ENCODE measurements at regions not wholly inside any gene's neighbourhood (a gene's known extent, or its start where the extent isn't known, plus 50 kb on each side); places are given as distances from the start of the nearest gene placed in this dataset.

- FAIRE-seq (no peak), DNase-seq (ENCODE audit: insufficient read length, low spot score) (no peak)
- TF ChIP-seq CTCF (IDR thresholded peaks at IDR 0.05; ENCODE audit: insufficient read depth, missing control alignments): no peak
Observed at GRCh38 chr4:13196721-13197120, 287.4 kb downstream of the RAB28 start.

GRCh38 chr4:13193662-13194061, 290.5 kb downstream of the RAB28 start:
- DNase-seq (ENCODE audit: insufficient read length, low spot score) (no peak), FAIRE-seq (no peak)
- TF ChIP-seq CTCF (IDR thresholded peaks at IDR 0.05; ENCODE audit: insufficient read depth, missing control alignments): no peak

GRCh38 chr4:13190093-13190721, 293.9 kb downstream of the RAB28 start:
- DNase-seq (ENCODE audit: insufficient read length, low spot score) (no peak), FAIRE-seq (no peak)
- no peak for TF ChIP-seq CTCF (IDR thresholded peaks at IDR 0.05; ENCODE audit: insufficient read depth, missing control alignments)

- DNase-seq (ENCODE audit: insufficient read length, low spot score): no peak
- no peak for TF ChIP-seq CTCF (IDR thresholded peaks at IDR 0.05; ENCODE audit: insufficient read depth, missing control alignments)
- no peak for FAIRE-seq
Observed at GRCh38 chr4:13184199-13184598, 299.9 kb downstream of the RAB28 start.

- FAIRE-seq (no peak), DNase-seq (ENCODE audit: insufficient read length, low spot score) (no peak)
- TF ChIP-seq CTCF (IDR thresholded peaks at IDR 0.05; ENCODE audit: insufficient read depth, missing control alignments): no peak
Observed at GRCh38 chr4:13182133-13182532, 302.0 kb downstream of the RAB28 start.

- no peak for TF ChIP-seq CTCF (IDR thresholded peaks at IDR 0.05; ENCODE audit: insufficient read depth, missing control alignments)
- FAIRE-seq (no peak), DNase-seq (ENCODE audit: insufficient read length, low spot score) (no peak)
Observed at GRCh38 chr4:13181681-13182080, 302.5 kb downstream of the RAB28 start.

GRCh38 chr4:13180701-13181100, 303.4 kb downstream of the RAB28 start:
- DNase-seq (ENCODE audit: insufficient read length, low spot score): no peak
- TF ChIP-seq CTCF (IDR thresholded peaks at IDR 0.05; ENCODE audit: insufficient read depth, missing control alignments): no peak
- FAIRE-seq: no peak

All from D721Med (cell line).